ENCODE measurements at regions not wholly inside any gene's neighbourhood (a gene's known extent, or its start where the extent isn't known, plus 50 kb on each side); places are given as distances from the start of the nearest gene placed in this dataset.

GRCh38 chr6:92117800-92118199 is 1301.6 kb downstream of the EPHA7 start:
- TF ChIP-seq CBX5 (IDR thresholded peaks at IDR 0.05; ENCODE audit: low read depth) (no peak), CTCF (IDR thresholded peaks at IDR 0.05 in 2 of 3, conservative IDR thresholded peaks at IDR 0.05 in 1 of 3; ENCODE audit: control insufficient read depth in 2 of 3, extremely low read depth in 1 of 3, insufficient read depth in 1 of 3, low read depth in 3 of 3, low read length in 3 of 3) (no peak), POLR2A (IDR thresholded peaks at IDR 0.05; ENCODE audit: low read depth, low read length) (no peak), CHD1 (IDR thresholded peaks at IDR 0.05; ENCODE audit: low read depth, low read length) (no peak), TCF7 (IDR thresholded peaks at IDR 0.05; ENCODE audit: borderline replicate concordance) (no peak), MTA2 (IDR thresholded peaks at IDR 0.05; ENCODE audit: low read depth) (no peak)
- TF ChIP-seq, protein P1, sequence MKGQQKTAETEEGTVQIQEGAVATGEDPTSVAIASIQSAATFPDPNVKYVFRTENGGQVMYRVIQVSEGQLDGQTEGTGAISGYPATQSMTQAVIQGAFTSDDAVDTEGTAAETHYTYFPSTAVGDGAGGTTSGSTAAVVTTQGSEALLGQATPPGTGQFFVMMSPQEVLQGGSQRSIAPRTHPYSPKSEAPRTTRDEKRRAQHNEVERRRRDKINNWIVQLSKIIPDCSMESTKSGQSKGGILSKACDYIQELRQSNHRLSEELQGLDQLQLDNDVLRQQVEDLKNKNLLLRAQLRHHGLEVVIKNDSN (IDR thresholded peaks at IDR 0.05; ENCODE audit: borderline replicate concordance, extremely low read length, insufficient read depth, low read depth, low read length), result no peak

Measured in GM12878 (cell line).